Adrenal gland (tissue), 9 donors: ENCODE measurements at regions not wholly inside any gene's neighbourhood (a gene's known extent, or its start where the extent isn't known, plus 50 kb on each side); places are given as distances from the start of the nearest gene placed in this dataset.
A peak's percentile ranks its signal among the peaks of the same experiment; 100 is the strongest.

ENCODE experiments used
- DNase-seq, 7 donors: peaks; one replicate each; pipeline ENCODE4 v3.0.0-alpha.2; 2019 to 2020
- H3K27ac ChIP-seq, 5 donors: fragments of 200-600 bp; sonication (generic) in 4 of 5; 1 replicate in 3 of 5; 2 replicates in 2 of 5; pipeline versions ENCODE4 v1.5.1 to v1.8.0; 2016 to 2020; ENCODE audit warnings: mild to moderate bottlenecking in 1 of 5
- H3K27me3 ChIP-seq: fragments of 200-600 bp; 2 replicates; pipeline ENCODE4 v1.8.0; 2021
- H3K36me3 ChIP-seq, 2 donors: fragments of 200-600 bp; replicated peaks in 1 of 2; 1 replicate in 1 of 2; 2 replicates in 1 of 2; pipeline versions ENCODE4 v1.5.1 to v1.8.0; 2018 to 2022
- H3K4me1 ChIP-seq, 2 donors: fragments of 200-600 bp; replicated peaks in 1 of 2; 1 replicate in 1 of 2; 2 replicates in 1 of 2; pipeline versions ENCODE4 v1.5.1 to v1.8.0; 2018 to 2021
- H3K4me3 ChIP-seq, 4 donors: fragments of 200-600 bp; sonication (generic) in 3 of 4; one replicate each; pipeline ENCODE4 v1.5.1; 2016 to 2018
- H3K9me3 ChIP-seq, 3 donors: fragments of 200-600 bp; sonication (generic) in 1 of 3; replicated peaks in 1 of 3; 1 replicate in 2 of 3; 2 replicates in 1 of 3; pipeline versions ENCODE4 v1.5.1 to v1.8.0; 2016 to 2021
- CTCF ChIP-seq, 6 experiments: fragments of 450-650 bp in 4 of 6; fragments of 200-600 bp in 2 of 6; sonication (generic) in 1 of 6; IDR thresholded peaks; 1 replicate in 5 of 6; 2 replicates in 1 of 6; pipeline versions ENCODE4 v1.5.1 to v1.8.0; 2016 to 2021; ENCODE audit warnings: antibody characterized with exemption in 6 of 6, mild to moderate bottlenecking in 2 of 6, moderate library complexity in 1 of 6
- POLR2A ChIP-seq, 2 donors: fragments of 450-650 bp; IDR thresholded peaks; one replicate each; pipeline ENCODE4 v1.6.1; 2017; ENCODE audit warnings: antibody characterized with exemption in 2 of 2, mild to moderate bottlenecking in 2 of 2, moderate library complexity in 1 of 2
- WGBS, 4 donors: extraction: QIAGEN DNeasy Blood & Tissue Kit in 2 of 4; methylation state at CpG; one replicate each; pipeline versions ENCODE4 v1.1.5 to v1.1.7; 2013 to 2017; 5-methylcytosine and 5-hydroxymethylcytosine counted together
- intact Hi-C, 2 donors: fragments of 100-400 bp; cut with DNase I; formaldehyde crosslinking; loops; one replicate each; pipeline versions ENCODE4 v1.14.1 to v1.15.0; 2022 to 2023
- donor health status: healthy with polysubstance abuse.
- donor health status: Bipolar disorder and iron deficiency.
- donor health status: DM: yes; HTN: yes; CAD: no.
- donor health status: DM: no; HTN: no; CAD: no.
- donor health status: DM: no; HTN: no; CAD: no.

GRCh38 chr5:122257000-122257399 is 55.0 kb upstream of the SNCAIP start:
- DNase-seq = no peak

GRCh38 chr5:122258241-122258640 is 53.8 kb upstream of the SNCAIP start:
- Histone ChIP-seq H3K9me3 (peaks cover 0 to 5% (median 0%) of the 10 kb centered on the region in 3 donors), H3K4me1 (no peaks in the 10 kb centered on the region), H3K36me3 (no peaks in the 10 kb centered on the region), H3K4me3 (no peak overlapping the region), H3K27ac (no peak overlapping the region), H3K27me3 (no peaks in the 10 kb centered on the region)
- TF ChIP-seq CTCF (IDR thresholded peaks at IDR 0.05) (no peak), POLR2A (IDR thresholded peaks at IDR 0.05) (no peak)
- WGBS, 4 donors = 76 to 97% (median 90%) methylated on average over 1 of the region's 1 CpG; no CpG with 5 or more reads in 1 of the 4 donors
- intact Hi-C loops = no loop called here
- DNase-seq = no peak

More at GRCh38 chr5:122257000-122257399, 55.0 kb upstream of the SNCAIP start:
- H3K36me3 ChIP-seq = no peaks in the 10 kb centered on the region
- no peaks in the 10 kb centered on the region for H3K27me3 ChIP-seq
- H3K27ac ChIP-seq = no peak overlapping the region
- WGBS, 4 donors = 89 to 96% (median 93%) methylated on average over 8 of the region's 8 CpGs
- TF ChIP-seq CTCF (IDR thresholded peaks at IDR 0.05) (no peak), POLR2A (IDR thresholded peaks at IDR 0.05) (no peak)
- H3K4me1 ChIP-seq = no peaks in the 10 kb centered on the region
- no peak overlapping the region for H3K4me3 ChIP-seq
- intact Hi-C loops = no loop called here
- H3K9me3 ChIP-seq = peaks cover 0 to 5% (median 0%) of the 10 kb centered on the region in 3 donors

GRCh38 chr5:122258840-122259239 is 53.2 kb upstream of the SNCAIP start:
- Histone ChIP-seq H3K4me1 (no peaks in the 10 kb centered on the region), H3K9me3 (peaks cover 0 to 5% (median 0%) of the 10 kb centered on the region in 3 donors), H3K27me3 (no peaks in the 10 kb centered on the region), H3K36me3 (no peaks in the 10 kb centered on the region), H3K4me3 (no peak overlapping the region), H3K27ac (no peak overlapping the region)
- DNase-seq = no peak
- 100% methylated on average over 1 of the region's 1 CpG; no CpG with 5 or more reads in 1 of the 4 donors for WGBS, 4 donors
- TF ChIP-seq CTCF (IDR thresholded peaks at IDR 0.05) (no peak), POLR2A (IDR thresholded peaks at IDR 0.05) (no peak)
- intact Hi-C loops = no loop called here

- WGBS, 4 donors = 23 to 37% (median 31%) methylated on average over 3 of the region's 3 CpGs
- peaks cover 0 to 5% (median 0%) of the 10 kb centered on the region in 3 donors for H3K9me3 ChIP-seq
- no peaks in the 10 kb centered on the region for H3K27me3 ChIP-seq
- no peak overlapping the region for H3K27ac ChIP-seq
- H3K36me3 ChIP-seq = no peaks in the 10 kb centered on the region
- peak in 5 of 7 donors; percentile 15 to 48 (median 32) for DNase-seq
- H3K4me3 ChIP-seq = no peak overlapping the region
- intact Hi-C loops = no loop called here
- no peaks in the 10 kb centered on the region for H3K4me1 ChIP-seq
- TF ChIP-seq CTCF (IDR thresholded peaks at IDR 0.05) = no peak
- no peak for TF ChIP-seq POLR2A (IDR thresholded peaks at IDR 0.05)
These were observed 52.0 kb upstream of the SNCAIP start for GRCh38 chr5:122259995-122260394.
